Activated CD8-positive, alpha-beta memory T cell treated with anti-CD3 and anti-CD28 coated beads, Interleukin-2, amount 10 ng/mL, durations not matched to agents 7 days and 5 days (primary cell): ENCODE measurements at regions not wholly inside any gene's neighbourhood (a gene's known extent, or its start where the extent isn't known, plus 50 kb on each side); places are given as distances from the start of the nearest gene placed in this dataset.
"Not testable (repeated sequence)": the region's sequence is repeated elsewhere in the genome, so short reads cannot be mapped to it uniquely, and the experiment has no call there.

Source experiments
- ATAC-seq: fragments of 150-1000 bp; cut with Tn5 transposase; one replicate; pipeline ENCODE4 v1.10.0; 2021; ENCODE audit warnings: moderate library complexity
- CTCF ChIA-PET: fragments of 350-600 bp; sonication (Branson Sonifier 250); formaldehyde crosslinking; loops from one replicate; lab custom pipeline; 2021; ENCODE audit warnings: antibody characterized with exemption; lab: Charles Lee
- DNase-seq: peaks from one replicate; pipeline ENCODE4 v3.0.0-alpha.2; 2020
- H3K27ac Mint-ChIP-seq: one replicate; pipeline ENCODE4 v1.8.0; 2021; ENCODE audit warnings: mild to moderate bottlenecking, mixed read lengths
- H3K27me3 Mint-ChIP-seq: one replicate; pipeline ENCODE4 v1.8.0; 2021; ENCODE audit warnings: mixed read lengths
- H3K36me3 Mint-ChIP-seq: one replicate; pipeline ENCODE4 v1.8.0; 2021; ENCODE audit warnings: mild to moderate bottlenecking, mixed read lengths
- H3K4me1 Mint-ChIP-seq: one replicate; pipeline ENCODE4 v1.8.0; 2021; ENCODE audit warnings: mixed read lengths
- H3K4me3 Mint-ChIP-seq: one replicate; pipeline ENCODE4 v1.8.0; 2021; ENCODE audit warnings: mild to moderate bottlenecking, moderate library complexity, mixed read lengths
- H3K9me3 Mint-ChIP-seq: one replicate; pipeline ENCODE4 v1.8.0; 2022; ENCODE audit warnings: low read depth, mixed read lengths

GRCh38 chr1:235059221-235059620 is 69.4 kb downstream of the TOMM20 start:
- H3K9me3 Mint-ChIP-seq, result peaks cover 2% of the 10 kb centered on the region
- ATAC-seq (no peak), DNase-seq (no peak)
- H3K4me1 Mint-ChIP-seq, result peaks cover 37% of the 10 kb centered on the region
- no peak overlapping the region for H3K27ac Mint-ChIP-seq
- no peaks in the 10 kb centered on the region for H3K27me3 Mint-ChIP-seq
- no peak overlapping the region for H3K4me3 Mint-ChIP-seq
- H3K36me3 Mint-ChIP-seq, result no peaks in the 10 kb centered on the region
- CTCF ChIA-PET, result no interaction called here

DNA sequence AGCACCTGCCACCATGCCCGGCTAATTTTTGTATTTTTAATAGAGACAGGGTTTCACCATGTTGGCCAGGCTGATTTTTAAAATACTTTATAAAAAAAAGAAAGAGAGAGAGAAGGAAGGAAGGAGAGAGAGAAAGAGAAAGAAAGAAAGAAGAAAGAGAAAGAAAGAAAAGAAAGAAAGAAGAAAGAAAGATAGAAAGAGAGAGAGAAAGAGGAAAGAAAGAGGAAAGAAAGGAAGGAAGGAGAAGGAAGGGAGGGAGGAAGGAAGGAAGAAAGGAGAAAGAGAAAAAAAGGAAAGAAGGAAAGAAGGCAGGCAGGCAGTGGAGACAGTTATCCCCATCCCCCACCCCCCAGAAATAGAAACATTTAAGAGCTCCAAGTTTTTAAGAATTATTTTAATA is 69.9 kb downstream of the TOMM20 start:
- no peak for DNase-seq
- H3K27me3 Mint-ChIP-seq, result no peaks in the 10 kb centered on the region
- H3K4me3 Mint-ChIP-seq, result no peak overlapping the region
- no peak for ATAC-seq
- H3K4me1 Mint-ChIP-seq, result peaks cover 33% of the 10 kb centered on the region
- no peak overlapping the region for H3K27ac Mint-ChIP-seq
- H3K9me3 Mint-ChIP-seq, result peaks cover 2% of the 10 kb centered on the region
- CTCF ChIA-PET, result interaction anchor here (0.7 kb wide), 1 partner anchor 16 kb away, joined by 3 read pairs; no protein-coding TSS in a partner anchor
- no peaks in the 10 kb centered on the region for H3K36me3 Mint-ChIP-seq

- Mint-ChIP-seq H3K27me3 (no peaks in the 10 kb centered on the region), H3K27ac (no peak overlapping the region), H3K36me3 (no peaks in the 10 kb centered on the region), H3K4me1 (peaks cover 23% of the 10 kb centered on the region), H3K4me3 (no peak overlapping the region), H3K9me3 (peaks cover 2% of the 10 kb centered on the region)
- no peak for ATAC-seq
- CTCF ChIA-PET, result interaction anchor here (0.7 kb wide), 1 partner anchor 18 kb away, joined by 3 read pairs; no protein-coding TSS in a partner anchor
- no peak for DNase-seq
Measured at GRCh38 chr1:235057385-235058306, 71.0 kb downstream of the TOMM20 start.

- Mint-ChIP-seq H3K27ac (no peak overlapping the region), H3K27me3 (no peaks in the 10 kb centered on the region), H3K4me1 (peaks cover 17% of the 10 kb centered on the region), H3K9me3 (peaks cover 2% of the 10 kb centered on the region), H3K36me3 (no peaks in the 10 kb centered on the region), H3K4me3 (no peak overlapping the region)
- DNase-seq (no peak), ATAC-seq (no peak)
- CTCF ChIA-PET, result no interaction called here
Measured at GRCh38 chr1:235056937-235057336, 71.7 kb downstream of the TOMM20 start.

- CTCF ChIA-PET, result no interaction called here
- Mint-ChIP-seq H3K27ac (no peak overlapping the region), H3K4me1 (peaks cover 11% of the 10 kb centered on the region), H3K9me3 (peaks cover 2% of the 10 kb centered on the region), H3K36me3 (no peaks in the 10 kb centered on the region), H3K4me3 (no peak overlapping the region), H3K27me3 (no peaks in the 10 kb centered on the region)
- ATAC-seq, result no peak
- no peak for DNase-seq
Measured at GRCh38 chr1:235054936-235055335, 73.7 kb downstream of the TOMM20 start.

DNA sequence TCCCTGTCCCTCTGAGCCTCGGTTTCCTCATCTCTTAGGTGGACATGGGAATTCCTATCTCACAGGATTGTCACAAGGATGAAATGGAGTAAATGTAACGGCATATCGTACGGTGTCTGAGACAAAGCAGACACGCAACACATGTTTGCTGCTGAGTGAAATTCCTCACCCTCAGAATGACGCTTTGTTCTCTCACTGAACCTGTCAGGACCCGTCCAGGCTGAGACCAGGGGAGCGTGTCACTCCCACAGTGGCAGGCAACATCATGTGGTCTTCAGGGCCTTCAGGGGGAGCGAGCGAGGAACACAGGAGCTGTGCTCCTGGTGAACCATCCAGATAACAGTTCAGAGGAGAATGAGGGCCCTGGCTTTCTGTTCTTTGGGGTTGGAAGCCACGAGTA is 74.2 kb downstream of the TOMM20 start:
- ATAC-seq (no peak), DNase-seq (no peak)
- no peak overlapping the region for H3K4me3 Mint-ChIP-seq
- no peaks in the 10 kb centered on the region for H3K36me3 Mint-ChIP-seq
- no peaks in the 10 kb centered on the region for H3K27me3 Mint-ChIP-seq
- peaks cover 2% of the 10 kb centered on the region for H3K9me3 Mint-ChIP-seq
- H3K4me1 Mint-ChIP-seq, result peaks cover 14% of the 10 kb centered on the region
- CTCF ChIA-PET, result no interaction called here
- H3K27ac Mint-ChIP-seq, result no peak overlapping the region

GRCh38 chr1:235052067-235053008 is 76.3 kb downstream of the TOMM20 start:
- ATAC-seq (no peak), DNase-seq (no peak)
- peaks cover 24% of the 10 kb centered on the region for H3K4me1 Mint-ChIP-seq
- H3K27ac Mint-ChIP-seq, result no peak overlapping the region
- CTCF ChIA-PET, result no interaction called here
- no peaks in the 10 kb centered on the region for H3K36me3 Mint-ChIP-seq
- peaks cover 2% of the 10 kb centered on the region for H3K9me3 Mint-ChIP-seq
- H3K27me3 Mint-ChIP-seq, result no peaks in the 10 kb centered on the region
- H3K4me3 Mint-ChIP-seq, result no peak overlapping the region

- no peak for ATAC-seq
- CTCF ChIA-PET, result interaction anchor here (0.6 to 1.4 kb wide), 2 partner anchors 11 to 54 kb away, joined by 3 to 5 read pairs; no protein-coding TSS in a partner anchor
- Mint-ChIP-seq H3K4me3 (no peak overlapping the region), H3K27ac (no peak overlapping the region), H3K9me3 (no peaks in the 10 kb centered on the region), H3K27me3 (no peaks in the 10 kb centered on the region), H3K36me3 (no peaks in the 10 kb centered on the region), H3K4me1 (peaks cover 23% of the 10 kb centered on the region)
- DNase-seq, result no peak
Measured at GRCh38 chr1:235051521-235051920, 77.1 kb downstream of the TOMM20 start.

DNA sequence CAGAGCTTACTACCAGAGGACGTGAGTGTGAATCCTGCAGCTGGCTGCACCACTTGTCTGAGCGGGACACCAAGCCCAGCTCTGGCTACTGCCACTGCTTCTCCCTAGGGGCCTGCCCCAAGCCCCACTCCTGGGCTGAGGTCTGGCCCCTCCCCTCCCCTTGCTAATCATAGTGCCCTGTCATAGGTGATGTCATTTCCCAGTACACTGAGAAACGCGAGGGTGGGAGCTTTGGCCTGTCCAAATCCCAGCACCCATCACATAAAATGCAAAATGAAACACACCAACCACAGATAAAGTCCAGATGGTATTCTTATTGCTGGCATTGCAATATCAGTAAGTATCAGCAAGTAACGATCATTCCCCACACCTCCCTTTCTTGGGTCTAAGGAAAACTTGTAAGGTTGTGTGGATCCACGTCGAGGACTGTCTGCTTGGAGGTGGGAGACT is 77.7 kb downstream of the TOMM20 start:
- Mint-ChIP-seq H3K36me3 (no peaks in the 10 kb centered on the region), H3K27me3 (no peaks in the 10 kb centered on the region), H3K9me3 (no peaks in the 10 kb centered on the region), H3K4me3 (no peak overlapping the region), H3K4me1 (peaks cover 28% of the 10 kb centered on the region), H3K27ac (no peak overlapping the region)
- DNase-seq (no peak), ATAC-seq (no peak)
- CTCF ChIA-PET, result interaction anchor here (0.6 to 2.1 kb wide), 3 partner anchors 10 to 55 kb away, joined by 3 to 8 read pairs (median 5); no protein-coding TSS in a partner anchor

GRCh38 chr1:235049716-235050378 is 78.8 kb downstream of the TOMM20 start:
- CTCF ChIA-PET, result interaction anchor here (2.1 kb wide), 1 partner anchor 34 kb away, joined by 8 read pairs; no protein-coding TSS in a partner anchor
- not testable (repeated sequence) for H3K4me3 Mint-ChIP-seq, H3K36me3 Mint-ChIP-seq, H3K27me3 Mint-ChIP-seq, DNase-seq, ATAC-seq, H3K27ac Mint-ChIP-seq, H3K9me3 Mint-ChIP-seq
- peaks cover 39% of the 10 kb centered on the region for H3K4me1 Mint-ChIP-seq

DNA sequence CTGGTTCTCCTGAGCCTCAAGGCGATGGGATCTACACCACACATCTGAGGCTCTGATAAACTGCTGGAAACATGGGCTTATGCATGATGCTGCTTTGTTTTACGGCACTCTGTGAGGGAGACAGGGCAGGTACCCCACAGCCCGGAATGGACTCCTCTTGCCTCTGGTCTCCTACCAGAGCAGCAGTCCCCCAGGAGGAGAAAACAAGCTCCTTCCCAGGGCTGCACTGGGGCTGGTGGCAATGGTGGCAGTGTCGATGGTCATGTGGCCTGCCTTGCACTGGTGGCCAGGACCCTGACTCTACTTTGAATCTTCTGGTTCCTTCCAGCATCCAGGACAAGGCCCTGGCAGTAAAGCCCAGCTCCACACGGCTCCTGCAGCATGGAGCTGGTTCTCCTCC is 79.4 kb downstream of the TOMM20 start:
- ATAC-seq, result no peak
- no peak for DNase-seq
- CTCF ChIA-PET, result interaction anchor here (2.1 kb wide), 1 partner anchor 34 kb away, joined by 8 read pairs; no protein-coding TSS in a partner anchor
- Mint-ChIP-seq H3K9me3 (no peaks in the 10 kb centered on the region), H3K27ac (no peak overlapping the region), H3K36me3 (no peaks in the 10 kb centered on the region), H3K4me3 (no peak overlapping the region), H3K4me1 (peaks cover 43% of the 10 kb centered on the region), H3K27me3 (no peaks in the 10 kb centered on the region)

DNA sequence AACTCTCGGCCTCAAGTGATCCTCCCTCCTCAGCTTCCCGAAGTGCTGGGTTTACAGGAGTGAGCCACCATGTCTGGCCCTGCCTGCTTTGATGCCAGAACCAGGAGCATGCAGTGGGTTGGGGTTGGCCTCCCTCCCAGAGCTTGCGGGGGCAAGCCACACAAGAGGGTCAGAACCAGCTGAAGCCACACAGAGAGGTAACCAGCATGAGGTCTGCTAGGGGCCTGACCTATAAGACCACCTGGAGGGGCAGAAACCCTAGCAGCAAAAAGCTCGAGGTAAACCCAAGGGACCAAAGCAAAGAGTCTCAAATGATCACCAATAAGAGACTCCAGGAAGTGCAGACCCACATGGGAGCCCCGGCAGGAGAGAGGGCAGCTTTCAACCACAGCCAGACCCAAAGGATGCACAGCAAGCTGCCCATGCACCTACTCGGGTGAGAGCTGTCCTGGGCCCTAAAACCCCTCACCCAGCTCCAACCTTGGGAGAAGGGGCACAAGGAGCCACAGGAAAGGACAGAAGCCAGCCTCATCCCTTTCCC is 81.2 kb downstream of the TOMM20 start:
- CTCF ChIA-PET, result interaction anchor here (0.6 to 1.3 kb wide), 4 partner anchors 16 to 37 kb away, joined by 3 read pairs; no protein-coding TSS in a partner anchor
- Mint-ChIP-seq H3K9me3 (no peaks in the 10 kb centered on the region), H3K27me3 (no peaks in the 10 kb centered on the region), H3K27ac (peak overlapping the region; percentile 80), H3K4me1 (peaks cover 47% of the 10 kb centered on the region), H3K4me3 (no peak overlapping the region), H3K36me3 (no peaks in the 10 kb centered on the region)
- DNase-seq (no peak), ATAC-seq (no peak)
